Fibroblast of lung (primary cell): ENCODE measurements at regions not wholly inside any gene's neighbourhood (a gene's known extent, or its start where the extent isn't known, plus 50 kb on each side); places are given as distances from the start of the nearest gene placed in this dataset.

ENCODE experiments used
- DNase-seq, 2 donors: peaks; one replicate each; pipeline versions ENCODE4 v3.0.0 to v3.0.0-alpha.2; 2010; ENCODE audit warnings: low read depth in 2 of 2
- H2AFZ ChIP-seq: 2 replicates; pipeline ENCODE4 v1.5.1; 2012; ENCODE audit warnings: low read length, control low read depth, inconsistent platforms
- H3K27ac ChIP-seq: 2 replicates; pipeline ENCODE4 v1.5.1; 2011; ENCODE audit warnings: low read length, control low read depth; ENCODE audit not compliant: insufficient read depth
- H3K27me3 ChIP-seq: 2 replicates; pipeline ENCODE4 v1.5.1; 2011; ENCODE audit warnings: mild to moderate bottlenecking, low read length; ENCODE audit not compliant: control insufficient read depth, insufficient read depth
- H3K36me3 ChIP-seq: 2 replicates; pipeline ENCODE4 v1.5.1; 2011; ENCODE audit warnings: low read length; ENCODE audit not compliant: control insufficient read depth, insufficient read depth
- H3K4me1 ChIP-seq: 2 replicates; pipeline ENCODE4 v1.5.1; 2011; ENCODE audit warnings: low read length; ENCODE audit not compliant: control insufficient read depth, insufficient read depth; ENCODE audit errors: extremely low read depth
- H3K4me2 ChIP-seq: 2 replicates; pipeline ENCODE4 v1.5.1; 2011; ENCODE audit warnings: low read length, control low read depth; ENCODE audit not compliant: insufficient read depth; ENCODE audit errors: extremely low read depth
- H3K4me3 ChIP-seq, 4 experiments: fragments of 200-600 bp in 1 of 4; sonication (generic) in 1 of 4; replicated peaks in 1 of 4; 2 replicates each; pipeline ENCODE4 v1.5.1; 2011 to 2016; ENCODE audit warnings: low read length in 4 of 4, low read depth in 3 of 4, mild to moderate bottlenecking in 3 of 4, control low read depth in 2 of 4, inconsistent platforms in 1 of 4, mixed read lengths in 1 of 4; ENCODE audit not compliant: insufficient read depth in 1 of 4; ENCODE audit errors: control extremely low read depth in 1 of 4
- H3K79me2 ChIP-seq: 2 replicates; pipeline ENCODE4 v1.5.1; 2012; ENCODE audit warnings: mild to moderate bottlenecking, low read length, inconsistent platforms; ENCODE audit not compliant: control insufficient read depth, insufficient read depth
- H3K9ac ChIP-seq: 2 replicates; pipeline ENCODE4 v1.5.1; 2011; ENCODE audit warnings: mild to moderate bottlenecking, low read length, control low read depth; ENCODE audit not compliant: insufficient read depth
- H3K9me3 ChIP-seq: 2 replicates; pipeline ENCODE4 v1.5.1; 2012; ENCODE audit warnings: low read depth, low read length; ENCODE audit not compliant: control insufficient read depth, insufficient read depth
- H4K20me1 ChIP-seq: 2 replicates; pipeline ENCODE4 v1.5.1; 2011; ENCODE audit warnings: low read length; ENCODE audit not compliant: control insufficient read depth, insufficient read depth; ENCODE audit errors: extremely low read depth
- EZH2 ChIP-seq: IDR thresholded peaks from 2 replicates; pipeline ENCODE4 v1.5.1; 2012; ENCODE audit warnings: low read length, control low read depth, mild to moderate bottlenecking; ENCODE audit errors: missing control alignments
- TF ChIP-seq, protein P1 (sequence below), 2 donors: IDR thresholded peaks in 1 of 2; conservative IDR thresholded peaks in 1 of 2; 1 replicate in 1 of 2; 2 replicates in 1 of 2; pipeline ENCODE4 v1.5.1; 2011 to 2012; ENCODE audit warnings: low read length in 2 of 2, control low read depth in 1 of 2, inconsistent platforms in 1 of 2, low read depth in 1 of 2, mild to moderate bottlenecking in 1 of 2

DNA sequence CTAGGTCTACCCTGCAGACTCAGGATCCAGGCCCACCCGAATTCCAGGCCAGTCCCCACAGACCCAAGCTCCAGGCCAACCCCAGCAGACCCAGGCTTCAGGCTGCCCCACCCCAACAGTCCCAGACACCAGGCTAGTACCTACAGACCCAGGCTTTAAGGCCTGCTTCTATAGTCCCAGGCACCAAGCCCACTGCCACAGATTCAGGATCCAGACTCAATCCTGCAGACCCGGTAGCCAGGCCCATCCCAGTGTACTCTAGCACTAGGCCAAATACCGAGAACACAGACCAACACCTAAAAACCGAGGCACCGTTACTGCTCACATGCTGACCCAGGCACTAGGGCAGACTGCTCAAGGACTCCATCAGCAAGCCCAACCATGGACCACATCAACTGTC is 862.3 kb downstream of the UQCRFS1 start:
- Histone ChIP-seq H3K4me1 (no peaks in the 10 kb centered on the region), H3K27ac (no peak overlapping the region), H3K79me2 (no peaks in the 10 kb centered on the region), H3K9me3 (no peaks in the 10 kb centered on the region), H3K36me3 (no peaks in the 10 kb centered on the region), H3K4me2 (no peak overlapping the region), H3K4me3 (no peak overlapping the region), H3K9ac (no peak overlapping the region), H4K20me1 (no peaks in the 10 kb centered on the region), H2AFZ (no peak overlapping the region), H3K27me3 (no peaks in the 10 kb centered on the region)
- DNase-seq = no peak
- TF ChIP-seq, protein P1, sequence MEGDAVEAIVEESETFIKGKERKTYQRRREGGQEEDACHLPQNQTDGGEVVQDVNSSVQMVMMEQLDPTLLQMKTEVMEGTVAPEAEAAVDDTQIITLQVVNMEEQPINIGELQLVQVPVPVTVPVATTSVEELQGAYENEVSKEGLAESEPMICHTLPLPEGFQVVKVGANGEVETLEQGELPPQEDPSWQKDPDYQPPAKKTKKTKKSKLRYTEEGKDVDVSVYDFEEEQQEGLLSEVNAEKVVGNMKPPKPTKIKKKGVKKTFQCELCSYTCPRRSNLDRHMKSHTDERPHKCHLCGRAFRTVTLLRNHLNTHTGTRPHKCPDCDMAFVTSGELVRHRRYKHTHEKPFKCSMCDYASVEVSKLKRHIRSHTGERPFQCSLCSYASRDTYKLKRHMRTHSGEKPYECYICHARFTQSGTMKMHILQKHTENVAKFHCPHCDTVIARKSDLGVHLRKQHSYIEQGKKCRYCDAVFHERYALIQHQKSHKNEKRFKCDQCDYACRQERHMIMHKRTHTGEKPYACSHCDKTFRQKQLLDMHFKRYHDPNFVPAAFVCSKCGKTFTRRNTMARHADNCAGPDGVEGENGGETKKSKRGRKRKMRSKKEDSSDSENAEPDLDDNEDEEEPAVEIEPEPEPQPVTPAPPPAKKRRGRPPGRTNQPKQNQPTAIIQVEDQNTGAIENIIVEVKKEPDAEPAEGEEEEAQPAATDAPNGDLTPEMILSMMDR (conservative IDR thresholded peaks at IDR 0.05 in 1 of 2, IDR thresholded peaks at IDR 0.05 in 1 of 2; ENCODE audit: low read depth in 1 of 2, low read length in 2 of 2) = no peak
- TF ChIP-seq EZH2 = no peak

GRCh38 chr19:28350037-28350436 is 862.9 kb downstream of the UQCRFS1 start:
- H3K4me3 ChIP-seq = no peak overlapping the region
- no peak for DNase-seq
- no peak overlapping the region for H3K4me2 ChIP-seq
- H2AFZ ChIP-seq = no peak overlapping the region
- no peaks in the 10 kb centered on the region for H3K27me3 ChIP-seq
- no peaks in the 10 kb centered on the region for H3K9me3 ChIP-seq
- H4K20me1 ChIP-seq = no peaks in the 10 kb centered on the region
- H3K36me3 ChIP-seq = no peaks in the 10 kb centered on the region
- H3K27ac ChIP-seq = no peak overlapping the region
- no peak overlapping the region for H3K9ac ChIP-seq
- H3K4me1 ChIP-seq = no peaks in the 10 kb centered on the region
- TF ChIP-seq, protein P1 (conservative IDR thresholded peaks at IDR 0.05 in 1 of 2, IDR thresholded peaks at IDR 0.05 in 1 of 2; ENCODE audit: low read depth in 1 of 2, low read length in 2 of 2) = no peak
- no peak for TF ChIP-seq EZH2
- H3K79me2 ChIP-seq = no peaks in the 10 kb centered on the region

DNA sequence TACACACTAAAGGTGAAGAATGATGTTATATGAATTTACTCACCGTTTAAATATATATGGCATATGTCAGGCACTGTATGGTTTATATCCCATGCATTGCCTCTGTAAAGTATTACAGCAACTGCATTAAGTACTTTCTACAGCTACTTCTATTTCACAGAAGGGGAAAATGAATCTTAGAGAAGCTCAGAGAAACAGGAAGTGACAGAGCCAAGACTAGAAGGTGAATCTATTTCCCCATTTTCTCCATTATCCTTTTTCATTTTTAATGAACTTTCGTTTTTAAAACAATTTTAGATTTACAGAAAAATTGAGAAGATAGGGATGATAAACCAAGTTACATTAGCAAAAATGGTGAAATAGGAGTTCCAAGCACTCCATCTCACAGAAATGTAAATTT is 863.3 kb downstream of the UQCRFS1 start:
- Histone ChIP-seq H3K4me3 (no peak overlapping the region), H3K36me3 (no peaks in the 10 kb centered on the region), H3K9ac (no peak overlapping the region), H2AFZ (no peak overlapping the region), H3K27me3 (no peaks in the 10 kb centered on the region), H3K27ac (no peak overlapping the region), H3K79me2 (no peaks in the 10 kb centered on the region), H3K9me3 (no peaks in the 10 kb centered on the region), H3K4me2 (no peak overlapping the region), H4K20me1 (no peaks in the 10 kb centered on the region), H3K4me1 (no peaks in the 10 kb centered on the region)
- TF ChIP-seq EZH2 = no peak
- TF ChIP-seq, protein P1 (conservative IDR thresholded peaks at IDR 0.05 in 1 of 2, IDR thresholded peaks at IDR 0.05 in 1 of 2; ENCODE audit: low read depth in 1 of 2, low read length in 2 of 2) = no peak
- DNase-seq = no peak
